ACC112 (cell line): ENCODE measurements at regions not wholly inside any gene's neighbourhood (a gene's known extent, or its start where the extent isn't known, plus 50 kb on each side); places are given as distances from the start of the nearest gene placed in this dataset.
A peak's percentile ranks its signal among the peaks of the same experiment; 100 is the strongest.

Experiments
- H2AFZ ChIP-seq: fragments of 200-600 bp; sonication (generic); one replicate; pipeline ENCODE4 v1.6.0; 2017; ENCODE audit warnings: antibody characterized with exemption, low read length; ENCODE audit not compliant: unreplicated experiment
- H3K27ac ChIP-seq: fragments of 200-600 bp; sonication (generic); 2 replicates; pipeline ENCODE4 v1.5.1; 2014; ENCODE audit warnings: low read depth, mild to moderate bottlenecking, antibody characterized with exemption, low read length, moderate library complexity
- H3K27me3 ChIP-seq: fragments of 200-600 bp; sonication (generic); 2 replicates; pipeline ENCODE4 v1.6.1; 2014; ENCODE audit warnings: mild to moderate bottlenecking, antibody characterized with exemption, low read length, moderate library complexity, mixed read lengths; ENCODE audit not compliant: insufficient read depth
- H3K36me3 ChIP-seq: fragments of 200-600 bp; sonication (generic); 2 replicates; pipeline ENCODE4 v1.6.1; 2016; ENCODE audit warnings: mild to moderate bottlenecking, antibody characterized with exemption, low read length, moderate library complexity, mixed read lengths; ENCODE audit not compliant: insufficient read depth
- H3K4me1 ChIP-seq: fragments of 200-600 bp; sonication (generic); one replicate; pipeline ENCODE4 v1.6.1; 2016; ENCODE audit warnings: low read length, mixed read lengths; ENCODE audit not compliant: insufficient read depth, unreplicated experiment, control insufficient read depth
- H3K4me3 ChIP-seq: fragments of 200-600 bp; sonication (generic); 2 replicates; pipeline ENCODE4 v1.5.1; 2014; ENCODE audit warnings: mild to moderate bottlenecking, low read depth, low read length
- H3K79me2 ChIP-seq: fragments of 200-600 bp; sonication (generic); one replicate; pipeline ENCODE4 v1.6.0; 2016; ENCODE audit warnings: low read length; ENCODE audit not compliant: control insufficient read depth, unreplicated experiment, insufficient read depth

DNA sequence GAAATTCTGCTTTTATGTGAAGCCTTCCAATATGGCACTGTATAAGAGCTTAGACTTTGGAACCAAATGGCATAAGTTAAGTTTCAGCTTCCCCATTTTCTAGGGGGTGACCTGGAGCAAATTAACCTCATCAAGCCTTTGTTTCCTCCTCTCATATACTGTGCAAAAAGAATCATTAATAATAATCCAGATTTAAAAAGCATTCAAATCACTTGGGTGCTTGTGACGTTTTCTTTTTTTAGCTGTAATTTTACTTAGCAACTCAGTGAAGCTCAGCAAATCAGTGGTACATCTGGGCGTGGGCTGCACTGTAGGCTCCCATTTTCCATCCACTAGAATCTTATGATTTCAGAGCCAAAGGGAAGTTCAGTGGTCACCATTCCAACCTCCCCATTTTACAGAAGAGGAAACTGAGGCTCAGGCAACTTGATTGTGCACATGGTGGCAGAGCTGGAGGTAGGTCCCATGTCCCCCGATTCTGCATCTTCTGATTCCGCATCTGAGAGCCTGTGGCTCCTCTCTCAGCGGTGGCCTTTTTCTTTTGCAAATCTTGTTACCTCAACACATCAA, 131.2 kb downstream of the SNAPC1 start:
- no peaks in the 10 kb centered on the region for H3K79me2 ChIP-seq
- H3K27ac ChIP-seq: no peak overlapping the region

DNA sequence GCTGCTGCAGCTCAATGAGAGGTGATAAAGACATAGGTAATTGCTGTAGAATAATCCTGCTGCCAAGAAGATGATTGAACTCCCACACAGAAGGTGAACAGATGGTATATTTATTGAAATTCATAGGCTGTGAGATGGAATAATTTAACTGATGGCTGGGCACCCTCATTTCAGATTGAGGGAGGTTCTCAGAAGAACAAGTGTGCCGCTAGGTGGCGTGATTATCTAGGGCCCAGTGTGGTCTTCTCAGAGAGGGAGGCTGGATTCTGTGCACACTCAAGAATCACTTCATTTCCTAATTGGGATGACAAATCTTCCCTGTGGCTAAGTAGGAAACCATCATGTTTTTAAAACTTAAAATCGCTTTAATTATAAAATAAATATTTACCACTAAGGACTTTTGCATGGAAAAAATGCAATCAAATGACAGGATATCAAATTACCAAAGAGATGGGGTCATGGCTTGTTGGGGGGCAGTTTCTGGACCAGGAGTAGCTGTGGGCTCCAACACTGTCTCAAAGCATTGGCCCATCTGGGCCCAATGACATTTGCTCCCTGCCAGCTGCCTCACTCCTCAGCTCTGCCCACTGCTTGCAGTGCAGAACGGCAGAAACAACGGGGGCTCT, 132.3 kb downstream of the SNAPC1 start:
- no peaks in the 10 kb centered on the region for H3K79me2 ChIP-seq
- no peak overlapping the region for H3K4me3 ChIP-seq
- H3K27ac ChIP-seq: no peak overlapping the region
- no peaks in the 10 kb centered on the region for H3K4me1 ChIP-seq
- H2AFZ ChIP-seq: no peak overlapping the region
- peaks cover 6% of the 10 kb centered on the region for H3K27me3 ChIP-seq
- no peaks in the 10 kb centered on the region for H3K36me3 ChIP-seq

More for the DNA sequence above, 131.2 kb downstream of the SNAPC1 start:
- Histone ChIP-seq H2AFZ (no peak overlapping the region), H3K4me1 (no peaks in the 10 kb centered on the region), H3K27me3 (peaks cover 4% of the 10 kb centered on the region; the same call in 1 of the 2 replicates), H3K36me3 (no peaks in the 10 kb centered on the region), H3K4me3 (no peak overlapping the region)

DNA sequence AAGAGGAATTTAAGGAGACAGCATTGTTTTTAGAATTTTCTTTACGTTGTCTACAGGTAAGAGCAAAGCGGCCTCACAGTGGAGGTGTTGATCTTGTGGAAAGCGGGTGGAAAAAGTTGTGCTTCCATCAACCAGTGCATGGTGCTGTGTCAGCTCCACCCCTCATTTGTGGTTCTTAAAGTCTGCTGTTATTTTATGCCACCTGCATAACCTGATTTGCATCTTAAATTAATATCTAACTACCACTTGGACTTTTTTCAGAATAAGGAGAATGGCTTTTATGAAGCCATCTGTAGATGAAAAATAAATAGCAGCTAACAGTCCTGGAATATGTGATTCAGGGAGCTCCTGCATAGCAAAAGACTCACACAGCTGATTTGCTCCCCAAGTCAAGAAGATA, 135.1 kb downstream of the SNAPC1 start:
- no peaks in the 10 kb centered on the region for H3K79me2 ChIP-seq
- no peaks in the 10 kb centered on the region for H3K36me3 ChIP-seq
- peaks cover 10% of the 10 kb centered on the region for H3K27me3 ChIP-seq
- H3K4me3 ChIP-seq: no peak overlapping the region
- no peaks in the 10 kb centered on the region for H3K4me1 ChIP-seq
- no peak overlapping the region for H3K27ac ChIP-seq
- no peak overlapping the region for H2AFZ ChIP-seq

DNA sequence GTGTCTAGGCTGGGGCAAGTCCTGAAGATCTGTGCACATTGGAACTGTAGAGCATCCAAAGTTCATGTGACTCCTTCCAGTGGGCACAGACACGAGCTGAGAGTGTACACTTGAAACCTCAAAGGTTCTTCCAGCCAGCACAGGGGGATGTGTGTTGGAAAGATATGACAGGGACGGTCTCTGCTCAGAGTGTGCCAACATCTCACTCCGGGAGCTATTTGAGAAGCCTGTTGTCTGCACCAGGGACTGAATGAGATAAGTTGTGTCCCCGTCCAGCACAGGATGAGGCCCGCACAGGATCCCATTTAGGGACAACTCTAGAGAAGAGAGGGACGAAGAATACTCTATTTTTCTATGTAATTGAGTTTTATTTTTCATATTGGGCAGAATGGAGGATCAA, 136.3 kb downstream of the SNAPC1 start:
- Histone ChIP-seq H3K79me2 (no peaks in the 10 kb centered on the region), H3K27ac (no peak overlapping the region), H3K4me1 (no peaks in the 10 kb centered on the region), H3K4me3 (no peak overlapping the region), H3K36me3 (no peaks in the 10 kb centered on the region), H2AFZ (no peak overlapping the region), H3K27me3 (peaks cover 10% of the 10 kb centered on the region)

DNA sequence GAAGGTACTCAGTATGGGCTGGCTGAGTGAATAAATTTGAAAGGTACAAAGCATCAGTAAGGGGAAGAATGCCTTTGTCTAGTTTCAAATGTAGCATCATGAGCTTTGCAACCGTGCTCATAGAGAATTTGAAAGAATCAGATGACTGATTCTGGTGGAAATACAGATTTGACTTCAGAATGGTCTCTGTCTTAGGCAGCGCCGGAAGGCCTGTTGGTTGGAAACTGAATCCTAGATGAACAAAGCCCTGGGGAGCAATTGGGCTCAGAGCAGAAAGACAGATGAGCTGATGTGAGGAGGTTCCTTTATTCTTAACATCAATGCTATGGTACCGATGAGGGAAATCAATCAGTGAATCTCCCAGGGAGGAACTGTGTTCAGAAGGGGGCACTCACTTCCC, 137.3 kb downstream of the SNAPC1 start:
- no peak overlapping the region for H3K27ac ChIP-seq
- H3K4me3 ChIP-seq: no peak overlapping the region

DNA sequence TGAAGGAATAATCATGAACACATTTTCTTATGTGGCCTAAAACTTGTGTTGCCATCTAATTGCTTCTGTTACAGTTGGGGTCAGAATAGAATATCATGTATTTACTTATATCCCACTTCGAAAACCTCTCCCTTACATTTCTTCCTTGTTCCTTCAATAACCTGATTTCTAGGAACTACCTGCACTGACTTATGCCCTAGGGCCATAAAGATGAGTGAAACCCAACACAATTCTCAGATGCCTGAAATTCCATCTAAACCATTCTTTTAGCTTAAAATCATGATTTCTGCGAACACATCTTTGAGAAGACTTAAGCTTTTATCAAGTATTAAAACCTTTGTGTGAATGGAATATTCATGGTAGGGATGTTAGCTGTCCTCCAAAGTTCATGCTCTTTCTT, 142.7 kb downstream of the SNAPC1 start:
- no peaks in the 10 kb centered on the region for H3K4me1 ChIP-seq
- H3K27ac ChIP-seq: no peak overlapping the region
- H2AFZ ChIP-seq: no peak overlapping the region
- peaks cover 33% of the 10 kb centered on the region for H3K27me3 ChIP-seq
- H3K79me2 ChIP-seq: no peaks in the 10 kb centered on the region
- no peak overlapping the region for H3K4me3 ChIP-seq
- H3K36me3 ChIP-seq: no peaks in the 10 kb centered on the region

More for the DNA sequence above, 137.3 kb downstream of the SNAPC1 start:
- H3K79me2 ChIP-seq: no peaks in the 10 kb centered on the region
- H2AFZ ChIP-seq: no peak overlapping the region
- no peaks in the 10 kb centered on the region for H3K36me3 ChIP-seq
- no peaks in the 10 kb centered on the region for H3K4me1 ChIP-seq
- H3K27me3 ChIP-seq: peaks cover 13% of the 10 kb centered on the region

DNA sequence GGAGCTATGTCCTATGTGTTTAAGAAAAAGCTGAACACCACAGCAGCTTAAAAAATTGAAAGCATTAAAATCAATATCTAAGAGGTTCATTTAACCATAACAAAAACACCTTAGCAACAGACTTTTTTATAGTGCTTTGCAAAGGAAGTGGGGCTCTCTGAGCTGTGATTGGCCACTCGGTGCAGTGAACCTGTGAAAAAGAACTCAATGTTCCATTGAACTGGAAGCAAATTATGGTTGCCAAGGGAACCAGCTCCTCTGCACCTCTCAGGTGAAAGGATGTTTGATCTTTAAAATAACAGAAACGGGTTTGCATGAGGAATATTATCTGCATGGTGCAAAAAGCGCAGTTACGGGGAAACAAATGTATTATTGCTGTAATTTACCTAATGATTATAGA, 149.4 kb downstream of the SNAPC1 start:
- H3K4me1 ChIP-seq: no peaks in the 10 kb centered on the region
- H3K27me3 ChIP-seq: peaks cover 36% of the 10 kb centered on the region
- H3K27ac ChIP-seq: no peak overlapping the region
- H3K79me2 ChIP-seq: no peaks in the 10 kb centered on the region
- no peak overlapping the region for H3K4me3 ChIP-seq
- no peaks in the 10 kb centered on the region for H3K36me3 ChIP-seq
- no peak overlapping the region for H2AFZ ChIP-seq

DNA sequence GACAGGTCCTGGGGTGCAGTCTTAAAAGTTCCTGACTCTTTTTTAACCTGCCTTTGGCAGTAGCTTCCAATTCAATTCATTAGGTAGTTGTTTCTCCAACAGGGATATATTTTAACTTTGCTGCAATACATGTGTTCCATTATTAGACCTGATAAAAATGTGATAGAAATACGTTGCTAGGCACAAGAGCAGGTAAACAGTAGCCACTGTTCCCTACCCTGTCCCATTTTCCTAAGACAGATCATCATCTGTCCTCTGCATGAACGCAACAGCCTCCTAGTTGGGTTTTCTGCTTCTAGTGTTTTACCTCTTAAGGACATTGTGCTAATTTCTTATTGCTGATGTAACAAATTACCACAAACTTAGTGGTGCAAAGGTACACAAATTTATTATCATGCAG, 156.8 kb downstream of the SNAPC1 start:
- no peaks in the 10 kb centered on the region for H3K79me2 ChIP-seq
- H3K4me1 ChIP-seq: no peaks in the 10 kb centered on the region
- H3K27ac ChIP-seq: no peak overlapping the region
- H2AFZ ChIP-seq: no peak overlapping the region
- H3K36me3 ChIP-seq: no peaks in the 10 kb centered on the region
- peaks cover 13% of the 10 kb centered on the region for H3K27me3 ChIP-seq
- H3K4me3 ChIP-seq: no peak overlapping the region

DNA sequence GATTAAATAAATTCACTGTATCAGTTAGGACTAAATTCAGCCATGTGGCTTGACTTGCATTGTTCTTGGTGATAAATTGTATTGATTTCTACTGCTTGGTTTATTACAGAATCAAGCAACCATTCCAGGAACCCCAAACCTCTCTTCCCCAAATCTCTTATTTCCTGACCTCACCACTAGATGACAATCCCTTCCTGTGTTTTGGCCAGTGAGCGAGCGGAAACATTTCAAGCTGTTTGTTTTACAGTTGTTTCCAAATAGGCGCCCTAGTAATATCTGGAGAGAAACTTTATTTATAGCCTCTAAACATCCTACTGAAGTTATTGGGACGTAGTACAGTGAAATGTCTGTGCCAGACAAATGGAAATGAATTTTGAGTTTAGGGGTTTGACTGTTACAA, 161.1 kb downstream of the SNAPC1 start:
- no peaks in the 10 kb centered on the region for H3K36me3 ChIP-seq
- no peaks in the 10 kb centered on the region for H3K79me2 ChIP-seq
- peaks cover 13% of the 10 kb centered on the region for H3K27me3 ChIP-seq
- H3K4me1 ChIP-seq: peaks cover 26% of the 10 kb centered on the region
- no peak overlapping the region for H2AFZ ChIP-seq
- no peak overlapping the region for H3K4me3 ChIP-seq
- H3K27ac ChIP-seq: no peak overlapping the region

DNA sequence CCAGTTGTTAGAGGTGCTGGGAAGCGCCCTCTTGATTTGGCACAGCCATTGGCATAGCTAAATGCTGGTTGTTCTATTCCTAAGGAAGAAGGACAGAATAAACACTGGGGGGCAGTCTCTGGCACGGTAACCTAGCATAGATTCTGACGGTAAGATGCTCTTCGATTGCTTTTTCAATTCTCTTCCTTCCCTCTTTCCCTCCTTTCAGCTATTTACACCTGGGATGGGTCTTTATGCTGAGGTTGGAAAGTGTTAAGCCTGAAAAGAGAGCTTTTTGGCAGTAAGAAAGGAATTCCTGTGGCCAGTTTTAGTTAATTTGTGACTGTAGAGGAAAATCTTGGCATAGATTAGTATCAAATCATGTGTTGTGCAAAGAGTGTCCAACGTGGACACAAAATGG, 162.8 kb downstream of the SNAPC1 start:
- H2AFZ ChIP-seq: no peak overlapping the region
- H3K27ac ChIP-seq: no peak overlapping the region
- H3K79me2 ChIP-seq: no peaks in the 10 kb centered on the region

DNA sequence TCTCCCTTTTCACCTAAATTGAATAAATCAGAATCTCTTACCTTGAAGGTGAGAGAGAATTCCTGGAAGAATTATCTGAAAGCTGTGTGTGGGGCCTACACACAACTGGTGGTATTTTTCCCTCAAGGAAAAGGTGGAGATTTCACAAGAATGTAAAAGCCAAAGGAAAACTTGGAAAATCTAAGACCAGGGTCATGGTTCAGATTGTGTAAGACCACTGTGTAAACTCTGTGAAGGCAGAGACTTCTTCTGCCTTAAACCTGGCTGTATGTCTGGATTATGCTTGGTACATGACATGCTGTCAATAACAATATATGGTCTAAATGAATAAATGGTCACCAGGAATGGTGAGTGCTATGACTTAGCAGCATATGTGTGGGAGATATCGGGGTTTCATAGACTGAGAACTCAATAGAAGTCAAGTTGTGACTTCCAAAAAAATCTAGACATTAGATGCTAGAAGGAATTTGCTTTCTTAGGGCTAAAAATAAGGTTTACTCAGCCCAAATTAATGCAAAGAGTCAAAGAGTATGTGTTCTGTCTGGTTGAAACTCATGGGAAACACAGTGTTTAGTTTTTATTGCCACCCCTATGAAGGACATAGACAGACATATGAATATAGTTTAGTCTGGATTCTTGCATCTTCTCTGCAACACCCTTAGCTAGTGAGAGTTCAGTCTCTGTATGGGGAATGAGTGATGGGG, 163.7 kb downstream of the SNAPC1 start:
- Histone ChIP-seq H3K27me3 (no peaks in the 10 kb centered on the region), H3K4me1 (peaks cover 26% of the 10 kb centered on the region), H3K36me3 (no peaks in the 10 kb centered on the region), H2AFZ (no peak overlapping the region), H3K4me3 (no peak overlapping the region), H3K27ac (0 out of 2 replicates have a peak overlapping the region, but pooled peaks have one; percentile 7), H3K79me2 (no peaks in the 10 kb centered on the region)

More for the DNA sequence above, 162.8 kb downstream of the SNAPC1 start:
- Histone ChIP-seq H3K4me3 (no peak overlapping the region), H3K36me3 (no peaks in the 10 kb centered on the region), H3K4me1 (peaks cover 26% of the 10 kb centered on the region), H3K27me3 (no peaks in the 10 kb centered on the region)
